Keratinocyte (primary cell): ENCODE measurements at regions not wholly inside any gene's neighbourhood (a gene's known extent, or its start where the extent isn't known, plus 50 kb on each side); places are given as distances from the start of the nearest gene placed in this dataset.

ENCODE experiments used
- EZH2 ChIP-seq: IDR thresholded peaks from one replicate; pipeline ENCODE4 v1.6.1; 2012; ENCODE audit warnings: inconsistent platforms, mild to moderate bottlenecking, low read length, moderate library complexity
- TF ChIP-seq, protein P1 (sequence below), 3 experiments: IDR thresholded peaks in 1 of 3; conservative IDR thresholded peaks in 1 of 3; optimal IDR thresholded peaks in 1 of 3; 2 replicates in 2 of 3; 3 replicates in 1 of 3; pipeline versions ENCODE3 to v1.5.1; 2011; ENCODE audit warnings: low read length in 3 of 3, mild to moderate bottlenecking in 3 of 3, moderate library complexity in 2 of 3, control low read depth in 1 of 3, inconsistent platforms in 1 of 3; ENCODE audit not compliant: insufficient read depth in 2 of 3; ENCODE audit errors: extremely low read depth in 1 of 3

DNA sequence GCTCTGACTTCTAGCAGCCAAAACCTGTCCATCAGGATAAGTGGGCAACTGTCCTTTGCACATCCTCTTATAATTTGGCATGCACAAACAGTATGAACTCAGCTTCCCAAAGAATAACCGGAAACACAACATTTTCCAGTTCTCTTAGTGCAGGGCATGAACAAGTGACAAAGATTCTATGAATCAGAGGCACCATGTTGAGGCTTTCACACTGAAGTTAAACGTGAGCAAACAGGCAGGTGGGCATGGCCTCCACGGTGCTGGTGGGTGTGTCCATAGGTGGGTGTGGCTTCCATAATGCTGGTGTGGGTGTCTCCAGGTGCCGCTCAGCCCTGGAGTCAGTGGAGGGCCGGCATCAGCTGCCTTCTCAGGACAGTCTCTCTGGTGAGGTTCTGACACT is 196.5 kb downstream of the SMIM20 start:
- TF ChIP-seq, protein P1, sequence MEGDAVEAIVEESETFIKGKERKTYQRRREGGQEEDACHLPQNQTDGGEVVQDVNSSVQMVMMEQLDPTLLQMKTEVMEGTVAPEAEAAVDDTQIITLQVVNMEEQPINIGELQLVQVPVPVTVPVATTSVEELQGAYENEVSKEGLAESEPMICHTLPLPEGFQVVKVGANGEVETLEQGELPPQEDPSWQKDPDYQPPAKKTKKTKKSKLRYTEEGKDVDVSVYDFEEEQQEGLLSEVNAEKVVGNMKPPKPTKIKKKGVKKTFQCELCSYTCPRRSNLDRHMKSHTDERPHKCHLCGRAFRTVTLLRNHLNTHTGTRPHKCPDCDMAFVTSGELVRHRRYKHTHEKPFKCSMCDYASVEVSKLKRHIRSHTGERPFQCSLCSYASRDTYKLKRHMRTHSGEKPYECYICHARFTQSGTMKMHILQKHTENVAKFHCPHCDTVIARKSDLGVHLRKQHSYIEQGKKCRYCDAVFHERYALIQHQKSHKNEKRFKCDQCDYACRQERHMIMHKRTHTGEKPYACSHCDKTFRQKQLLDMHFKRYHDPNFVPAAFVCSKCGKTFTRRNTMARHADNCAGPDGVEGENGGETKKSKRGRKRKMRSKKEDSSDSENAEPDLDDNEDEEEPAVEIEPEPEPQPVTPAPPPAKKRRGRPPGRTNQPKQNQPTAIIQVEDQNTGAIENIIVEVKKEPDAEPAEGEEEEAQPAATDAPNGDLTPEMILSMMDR (optimal IDR thresholded peaks at IDR 0.05 in 1 of 3, IDR thresholded peaks at IDR 0.05 in 1 of 3, conservative IDR thresholded peaks at IDR 0.05 in 1 of 3; ENCODE audit: extremely low read depth in 1 of 3, insufficient read depth in 2 of 3, low read length in 3 of 3): no peak
- TF ChIP-seq EZH2: no peak
